ENCODE measurements at regions not wholly inside any gene's neighbourhood (a gene's known extent, or its start where the extent isn't known, plus 50 kb on each side); places are given as distances from the start of the nearest gene placed in this dataset.

- no peak for TF ChIP-seq CTCF (IDR thresholded peaks at IDR 0.05)
- Histone ChIP-seq H3K36me3 (no peaks in the 10 kb centered on the region), H3K9me3 (no peaks in the 10 kb centered on the region), H3K27ac (no peak overlapping the region), H3K4me3 (no peak overlapping the region), H3K27me3 (replicated peaks; ENCODE audit: insufficient read depth) (no peaks in the 10 kb centered on the region), H3K4me1 (ENCODE audit: control insufficient read depth in 1 of 2, low read depth in 2 of 2) (no peaks in the 10 kb centered on the region)
- ATAC-seq (ENCODE audit: insufficient number of reproducible peaks, low FRiP score, low read depth) = no peak
- no peak for DNase-seq (ENCODE audit: low spot score)
Measured at GRCh38 chr15:69941706-69942495, 155.8 kb downstream of the TLE3 start.

GRCh38 chr15:69943637-69944036 lies 154.1 kb downstream of the TLE3 start:
- H3K36me3 ChIP-seq = no peaks in the 10 kb centered on the region
- DNase-seq (ENCODE audit: low spot score) = no peak
- no peaks in the 10 kb centered on the region for H3K27me3 ChIP-seq (replicated peaks; ENCODE audit: insufficient read depth)
- no peak overlapping the region for H3K27ac ChIP-seq
- no peak for TF ChIP-seq CTCF (IDR thresholded peaks at IDR 0.05)
- no peaks in the 10 kb centered on the region for H3K4me1 ChIP-seq (ENCODE audit: control insufficient read depth in 1 of 2, low read depth in 2 of 2)
- no peak for ATAC-seq (ENCODE audit: insufficient number of reproducible peaks, low FRiP score, low read depth)
- no peaks in the 10 kb centered on the region for H3K9me3 ChIP-seq
- no peak overlapping the region for H3K4me3 ChIP-seq

GRCh38 chr15:69945729-69946128 lies 152.0 kb downstream of the TLE3 start:
- Histone ChIP-seq H3K36me3 (no peaks in the 10 kb centered on the region), H3K9me3 (no peaks in the 10 kb centered on the region), H3K4me3 (no peak overlapping the region), H3K27ac (no peak overlapping the region), H3K27me3 (replicated peaks; ENCODE audit: insufficient read depth) (no peaks in the 10 kb centered on the region), H3K4me1 (ENCODE audit: control insufficient read depth in 1 of 2, low read depth in 2 of 2) (no peaks in the 10 kb centered on the region)
- no peak for TF ChIP-seq CTCF (IDR thresholded peaks at IDR 0.05)
- no peak for DNase-seq (ENCODE audit: low spot score)
- ATAC-seq (ENCODE audit: insufficient number of reproducible peaks, low FRiP score, low read depth) = no peak

GRCh38 chr15:69946870-69947269 lies 150.8 kb downstream of the TLE3 start:
- Histone ChIP-seq H3K4me1 (ENCODE audit: control insufficient read depth in 1 of 2, low read depth in 2 of 2) (no peaks in the 10 kb centered on the region), H3K27me3 (replicated peaks; ENCODE audit: insufficient read depth) (no peaks in the 10 kb centered on the region), H3K27ac (no peak overlapping the region), H3K9me3 (no peaks in the 10 kb centered on the region), H3K36me3 (no peaks in the 10 kb centered on the region), H3K4me3 (no peak overlapping the region)
- no peak for TF ChIP-seq CTCF (IDR thresholded peaks at IDR 0.05)
- ATAC-seq (ENCODE audit: insufficient number of reproducible peaks, low FRiP score, low read depth) = no peak
- no peak for DNase-seq (ENCODE audit: low spot score)

- no peak overlapping the region for H3K27ac ChIP-seq
- H3K4me3 ChIP-seq = no peak overlapping the region
- no peaks in the 10 kb centered on the region for H3K36me3 ChIP-seq
- no peaks in the 10 kb centered on the region for H3K27me3 ChIP-seq (replicated peaks; ENCODE audit: insufficient read depth)
- no peak for DNase-seq (ENCODE audit: low spot score)
- H3K9me3 ChIP-seq = no peaks in the 10 kb centered on the region
- H3K4me1 ChIP-seq (ENCODE audit: control insufficient read depth in 1 of 2, low read depth in 2 of 2) = no peaks in the 10 kb centered on the region
- no peak for TF ChIP-seq CTCF (IDR thresholded peaks at IDR 0.05)
- no peak for ATAC-seq (ENCODE audit: insufficient number of reproducible peaks, low FRiP score, low read depth)
Measured at GRCh38 chr15:69947394-69947793, 150.3 kb downstream of the TLE3 start.
